ENCODE measurements at regions not wholly inside any gene's neighbourhood (a gene's known extent, or its start where the extent isn't known, plus 50 kb on each side); places are given as distances from the start of the nearest gene placed in this dataset.

DNA sequence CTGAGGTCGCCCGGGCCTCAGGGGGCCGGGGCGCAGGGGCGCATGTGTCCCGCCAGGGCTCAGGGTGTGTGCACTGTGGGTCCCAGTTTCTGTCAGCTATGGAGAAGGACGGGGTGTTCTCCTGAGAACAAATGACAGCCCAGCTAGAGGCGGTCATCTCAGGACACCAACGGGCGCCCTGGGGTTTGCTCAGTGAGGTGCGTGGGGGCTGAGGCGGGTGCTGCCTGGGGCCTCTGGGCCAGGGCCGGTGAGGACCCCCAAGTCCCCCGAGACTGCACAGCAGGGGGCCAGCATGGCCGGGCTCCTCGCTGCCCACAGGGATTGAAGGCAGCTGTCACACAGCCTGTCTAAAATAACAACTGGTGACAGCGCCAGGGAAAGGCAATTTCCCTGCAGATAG, 808.8 kb upstream of the SOX11 start:
- Histone ChIP-seq H2AFZ (no peak overlapping the region), H3K79me2 (no peaks in the 10 kb centered on the region), H3K9me3 (ENCODE audit: control insufficient read depth, low read length) (no peaks in the 10 kb centered on the region), H3K36me3 (ENCODE audit: control insufficient read depth, insufficient read depth, low read length) (no peaks in the 10 kb centered on the region), H3K27ac (no peak overlapping the region), H3K4me1 (no peaks in the 10 kb centered on the region), H3K27me3 (ENCODE audit: control insufficient read depth, insufficient read depth, low read length) (no peaks in the 10 kb centered on the region), H3K4me2 (ENCODE audit: low read length) (no peak overlapping the region), H3K4me3 (ENCODE audit: low read depth, low read length) (no peak overlapping the region), H3K9ac (no peak overlapping the region)
- TF ChIP-seq, protein P1, sequence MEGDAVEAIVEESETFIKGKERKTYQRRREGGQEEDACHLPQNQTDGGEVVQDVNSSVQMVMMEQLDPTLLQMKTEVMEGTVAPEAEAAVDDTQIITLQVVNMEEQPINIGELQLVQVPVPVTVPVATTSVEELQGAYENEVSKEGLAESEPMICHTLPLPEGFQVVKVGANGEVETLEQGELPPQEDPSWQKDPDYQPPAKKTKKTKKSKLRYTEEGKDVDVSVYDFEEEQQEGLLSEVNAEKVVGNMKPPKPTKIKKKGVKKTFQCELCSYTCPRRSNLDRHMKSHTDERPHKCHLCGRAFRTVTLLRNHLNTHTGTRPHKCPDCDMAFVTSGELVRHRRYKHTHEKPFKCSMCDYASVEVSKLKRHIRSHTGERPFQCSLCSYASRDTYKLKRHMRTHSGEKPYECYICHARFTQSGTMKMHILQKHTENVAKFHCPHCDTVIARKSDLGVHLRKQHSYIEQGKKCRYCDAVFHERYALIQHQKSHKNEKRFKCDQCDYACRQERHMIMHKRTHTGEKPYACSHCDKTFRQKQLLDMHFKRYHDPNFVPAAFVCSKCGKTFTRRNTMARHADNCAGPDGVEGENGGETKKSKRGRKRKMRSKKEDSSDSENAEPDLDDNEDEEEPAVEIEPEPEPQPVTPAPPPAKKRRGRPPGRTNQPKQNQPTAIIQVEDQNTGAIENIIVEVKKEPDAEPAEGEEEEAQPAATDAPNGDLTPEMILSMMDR (IDR thresholded peaks at IDR 0.05) = no peak

- no peaks in the 10 kb centered on the region for H3K4me1 ChIP-seq
- no peak overlapping the region for H3K9ac ChIP-seq
- H3K9me3 ChIP-seq (ENCODE audit: control insufficient read depth, low read length) = no peaks in the 10 kb centered on the region
- H3K4me2 ChIP-seq (ENCODE audit: low read length) = no peak overlapping the region
- H3K79me2 ChIP-seq = no peaks in the 10 kb centered on the region
- H3K36me3 ChIP-seq (ENCODE audit: control insufficient read depth, insufficient read depth, low read length) = no peaks in the 10 kb centered on the region
- H2AFZ ChIP-seq = no peak overlapping the region
- H3K27me3 ChIP-seq (ENCODE audit: control insufficient read depth, insufficient read depth, low read length) = no peaks in the 10 kb centered on the region
- TF ChIP-seq, protein P1 (IDR thresholded peaks at IDR 0.05) = no peak
- H3K4me3 ChIP-seq (ENCODE audit: low read depth, low read length) = no peak overlapping the region
- no peak overlapping the region for H3K27ac ChIP-seq
These were observed 808.0 kb upstream of the SOX11 start for GRCh38 chr2:4884117-4884571.

DNA sequence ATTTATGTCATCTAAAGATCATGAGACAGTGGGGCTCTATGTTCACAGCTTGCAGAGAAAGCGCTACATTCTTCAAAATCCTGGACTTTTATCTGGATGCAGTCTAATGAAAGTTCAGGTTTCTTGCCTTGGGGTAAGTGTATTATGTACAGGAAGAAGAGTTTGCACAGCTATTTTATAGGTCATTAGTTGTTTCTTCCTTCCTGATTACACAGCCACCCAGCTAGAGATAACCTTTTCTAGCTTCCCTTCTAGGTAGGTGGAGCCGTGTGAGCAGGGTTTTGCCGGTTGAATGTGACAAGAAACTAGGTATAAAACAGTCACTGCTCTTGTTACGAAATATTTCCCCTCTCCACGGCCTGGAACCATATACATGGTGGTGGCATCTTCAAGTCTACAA, 800.8 kb upstream of the SOX11 start:
- Histone ChIP-seq H2AFZ (no peak overlapping the region), H3K9ac (no peak overlapping the region), H3K4me1 (no peaks in the 10 kb centered on the region), H3K36me3 (ENCODE audit: control insufficient read depth, insufficient read depth, low read length) (no peaks in the 10 kb centered on the region), H3K79me2 (no peaks in the 10 kb centered on the region), H3K4me2 (ENCODE audit: low read length) (no peak overlapping the region), H3K4me3 (ENCODE audit: low read depth, low read length) (no peak overlapping the region), H3K27ac (no peak overlapping the region), H3K27me3 (ENCODE audit: control insufficient read depth, insufficient read depth, low read length) (no peaks in the 10 kb centered on the region), H3K9me3 (ENCODE audit: control insufficient read depth, low read length) (no peaks in the 10 kb centered on the region)
- TF ChIP-seq, protein P1 (IDR thresholded peaks at IDR 0.05) = no peak

DNA sequence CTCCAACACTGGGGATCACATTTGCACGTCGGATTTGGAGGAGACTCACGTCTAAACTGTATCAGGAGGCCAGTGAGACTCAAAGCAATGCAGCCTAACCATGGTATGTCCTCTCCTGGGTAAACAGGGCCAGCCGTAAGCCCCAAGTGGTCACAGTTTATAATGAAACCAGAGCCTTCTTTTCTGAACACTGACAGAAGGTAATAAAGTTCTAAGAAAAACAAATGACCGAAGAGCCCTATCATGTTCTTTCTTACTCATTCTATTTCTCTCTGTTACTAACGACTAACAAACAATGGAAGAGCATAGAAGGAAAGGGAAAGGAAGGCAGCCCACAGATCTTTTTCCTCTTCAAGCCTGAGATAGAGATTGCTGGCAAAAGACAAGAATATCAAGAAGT, 796.8 kb upstream of the SOX11 start:
- TF ChIP-seq, protein P1 (IDR thresholded peaks at IDR 0.05) = no peak
- no peak overlapping the region for H3K9ac ChIP-seq
- H2AFZ ChIP-seq = no peak overlapping the region
- H3K79me2 ChIP-seq = no peaks in the 10 kb centered on the region
- no peaks in the 10 kb centered on the region for H3K27me3 ChIP-seq (ENCODE audit: control insufficient read depth, insufficient read depth, low read length)
- no peak overlapping the region for H3K27ac ChIP-seq
- H3K9me3 ChIP-seq (ENCODE audit: control insufficient read depth, low read length) = no peaks in the 10 kb centered on the region
- no peaks in the 10 kb centered on the region for H3K4me1 ChIP-seq
- H3K4me3 ChIP-seq (ENCODE audit: low read depth, low read length) = no peak overlapping the region
- no peaks in the 10 kb centered on the region for H3K36me3 ChIP-seq (ENCODE audit: control insufficient read depth, insufficient read depth, low read length)
- H3K4me2 ChIP-seq (ENCODE audit: low read length) = no peak overlapping the region

DNA sequence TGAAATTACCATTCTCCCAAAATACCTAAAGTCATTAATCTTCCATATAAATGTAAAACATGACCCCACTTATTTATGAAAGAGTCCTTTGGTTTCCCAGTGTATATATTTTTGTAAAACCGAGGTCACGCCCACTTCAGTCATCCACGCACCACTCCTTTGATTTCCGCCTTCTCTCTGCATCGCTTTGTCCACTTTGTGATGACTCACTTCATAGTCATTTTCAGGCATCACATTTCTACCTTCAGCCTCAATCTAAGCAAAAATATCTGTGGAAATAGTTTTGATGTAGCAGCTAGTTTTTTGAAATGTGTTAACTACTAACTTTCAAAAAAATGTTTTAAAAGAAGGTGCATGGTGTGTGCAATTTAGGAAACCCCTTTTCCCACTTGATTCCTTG, 793.5 kb upstream of the SOX11 start:
- H3K4me2 ChIP-seq (ENCODE audit: low read length) = no peak overlapping the region
- no peaks in the 10 kb centered on the region for H3K4me1 ChIP-seq
- H3K79me2 ChIP-seq = no peaks in the 10 kb centered on the region
- no peak overlapping the region for H3K4me3 ChIP-seq (ENCODE audit: low read depth, low read length)
- no peaks in the 10 kb centered on the region for H3K27me3 ChIP-seq (ENCODE audit: control insufficient read depth, insufficient read depth, low read length)
- H3K9ac ChIP-seq = no peak overlapping the region
- H3K9me3 ChIP-seq (ENCODE audit: control insufficient read depth, low read length) = no peaks in the 10 kb centered on the region
- H3K27ac ChIP-seq = no peak overlapping the region
- H2AFZ ChIP-seq = no peak overlapping the region
- TF ChIP-seq, protein P1 (IDR thresholded peaks at IDR 0.05) = no peak
- H3K36me3 ChIP-seq (ENCODE audit: control insufficient read depth, insufficient read depth, low read length) = no peaks in the 10 kb centered on the region

All from parathyroid adenoma (tissue), 2 donors.